Keratinocyte (primary cell): ENCODE measurements at regions not wholly inside any gene's neighbourhood (a gene's known extent, or its start where the extent isn't known, plus 50 kb on each side); places are given as distances from the start of the nearest gene placed in this dataset.

ENCODE experiments used
- DNase-seq: peaks from one replicate; pipeline ENCODE4 v3.0.0-alpha.2; 2011; ENCODE audit warnings: low read depth, missing footprints, low spot score
- FAIRE-seq: peaks from 2 replicates; lab custom pipeline; 2011; peaks lifted over from hg19 to GRCh38; lab: Jason Lieb, UNC
- H2AFZ ChIP-seq: 2 replicates; pipeline ENCODE4 v1.6.0; 2012; ENCODE audit warnings: low read length, control low read depth, inconsistent platforms; ENCODE audit not compliant: control insufficient read depth
- H3K27ac ChIP-seq: 2 replicates; pipeline ENCODE4 v1.5.1; 2011; ENCODE audit warnings: low read length; ENCODE audit not compliant: control insufficient read depth, insufficient read depth
- H3K27me3 ChIP-seq: 3 replicates; pipeline ENCODE4 v1.6.0; 2011; ENCODE audit warnings: low read length; ENCODE audit not compliant: control insufficient read depth, insufficient read depth; ENCODE audit errors: extremely low read depth
- H3K36me3 ChIP-seq, 2 experiments: 2 replicates in 1 of 2; 3 replicates in 1 of 2; pipeline ENCODE4 v1.5.1; 2011; ENCODE audit warnings: low read length in 2 of 2, mild to moderate bottlenecking in 1 of 2; ENCODE audit not compliant: control insufficient read depth in 2 of 2, insufficient read depth in 2 of 2; ENCODE audit errors: extremely low read depth in 1 of 2
- H3K4me1 ChIP-seq: 3 replicates; pipeline ENCODE4 v1.5.1; 2011; ENCODE audit warnings: low read length; ENCODE audit not compliant: control insufficient read depth, insufficient read depth; ENCODE audit errors: extremely low read depth
- H3K4me2 ChIP-seq: 3 replicates; pipeline ENCODE4 v1.6.0; 2011; ENCODE audit warnings: low read depth, low read length; ENCODE audit not compliant: control insufficient read depth, insufficient read depth; ENCODE audit errors: extremely low read depth
- H3K4me3 ChIP-seq, 3 experiments: fragments of 200-600 bp in 1 of 3; sonication (generic) in 1 of 3; 2 replicates in 2 of 3; 3 replicates in 1 of 3; pipeline ENCODE4 v1.5.1; 2011 to 2016; ENCODE audit warnings: low read length in 3 of 3, mild to moderate bottlenecking in 3 of 3, control low read depth in 2 of 3, inconsistent platforms in 1 of 3, low read depth in 1 of 3, mixed read lengths in 1 of 3, mixed run types in 1 of 3, moderate library complexity in 1 of 3; ENCODE audit not compliant: control insufficient read depth in 2 of 3, insufficient read depth in 2 of 3; ENCODE audit errors: extremely low read depth in 1 of 3
- H3K79me2 ChIP-seq: 2 replicates; pipeline ENCODE4 v1.6.0; 2012; ENCODE audit warnings: low read length; ENCODE audit not compliant: control insufficient read depth, insufficient read depth
- H3K9ac ChIP-seq: 3 replicates; pipeline ENCODE4 v1.6.0; 2011; ENCODE audit warnings: low read length; ENCODE audit not compliant: control insufficient read depth, insufficient read depth; ENCODE audit errors: extremely low read depth
- H3K9me1 ChIP-seq: 3 replicates; pipeline ENCODE4 v1.6.0; 2011; ENCODE audit warnings: low read length; ENCODE audit not compliant: control insufficient read depth, insufficient read depth; ENCODE audit errors: extremely low read depth
- H3K9me3 ChIP-seq: 2 replicates; pipeline ENCODE4 v1.5.1; 2012; ENCODE audit warnings: low read depth, low read length; ENCODE audit not compliant: control insufficient read depth
- H4K20me1 ChIP-seq: 3 replicates; pipeline ENCODE4 v1.6.0; 2011; ENCODE audit warnings: low read length; ENCODE audit not compliant: control insufficient read depth, insufficient read depth; ENCODE audit errors: extremely low read depth
- CTCF ChIP-seq, 3 experiments: IDR thresholded peaks in 1 of 3; conservative IDR thresholded peaks in 1 of 3; optimal IDR thresholded peaks in 1 of 3; 2 replicates in 2 of 3; 3 replicates in 1 of 3; pipeline versions ENCODE3 to v1.5.1; 2011; ENCODE audit warnings: low read length in 3 of 3, mild to moderate bottlenecking in 3 of 3, moderate library complexity in 2 of 3, control low read depth in 1 of 3, inconsistent platforms in 1 of 3; ENCODE audit not compliant: insufficient read depth in 2 of 3; ENCODE audit errors: extremely low read depth in 1 of 3
- EZH2 ChIP-seq: IDR thresholded peaks from one replicate; pipeline ENCODE4 v1.6.1; 2012; ENCODE audit warnings: inconsistent platforms, mild to moderate bottlenecking, low read length, moderate library complexity
- dilution Hi-C: fragments of 300-500 bp; cut with MboI; formaldehyde crosslinking; loops from one replicate; pipeline ENCODE4 v1.7.0; 2020; ENCODE audit warnings: low sequenced_read_pairs; ENCODE audit not compliant: extremely low pct_ligation_motif_present

- H3K4me3 ChIP-seq = no peak overlapping the region
- no peak overlapping the region for H2AFZ ChIP-seq
- no peaks in the 10 kb centered on the region for H3K4me1 ChIP-seq
- H3K9me3 ChIP-seq = no peaks in the 10 kb centered on the region
- DNase-seq (no peak), FAIRE-seq (no peak)
- H3K9me1 ChIP-seq = no peaks in the 10 kb centered on the region
- no peaks in the 10 kb centered on the region for H3K36me3 ChIP-seq
- H4K20me1 ChIP-seq = no peaks in the 10 kb centered on the region
- H3K27ac ChIP-seq = no peak overlapping the region
- H3K27me3 ChIP-seq = no peaks in the 10 kb centered on the region
- TF ChIP-seq CTCF (optimal IDR thresholded peaks at IDR 0.05 in 1 of 3, IDR thresholded peaks at IDR 0.05 in 1 of 3, conservative IDR thresholded peaks at IDR 0.05 in 1 of 3; ENCODE audit: extremely low read depth in 1 of 3, insufficient read depth in 2 of 3, low read length in 3 of 3) (no peak), EZH2 (no peak)
- H3K79me2 ChIP-seq = no peaks in the 10 kb centered on the region
- no peak overlapping the region for H3K9ac ChIP-seq
- dilution Hi-C loops = no loop called here
- H3K4me2 ChIP-seq = no peak overlapping the region
Measured at GRCh38 chr21:22277341-22277740, 1279.1 kb downstream of the NCAM2 start.

DNA sequence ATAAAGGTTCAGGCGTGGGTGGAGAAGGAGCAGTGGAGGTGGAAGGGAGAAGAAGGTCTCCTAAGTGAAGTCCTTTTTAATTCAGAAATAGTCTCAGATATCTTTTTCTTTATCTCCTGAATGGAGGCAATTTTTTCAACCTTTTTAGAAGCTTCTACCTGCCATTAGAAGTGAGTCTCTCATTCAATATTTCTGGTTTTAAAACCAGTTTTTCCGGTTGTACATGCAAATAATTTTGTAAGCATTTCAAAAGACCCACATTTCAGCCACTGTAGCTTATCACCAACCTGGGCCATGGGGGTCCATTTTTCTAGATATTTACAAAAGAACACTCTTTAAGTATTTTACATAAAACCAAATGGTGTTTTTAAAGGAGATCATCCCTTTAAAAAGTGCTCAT, 1280.2 kb downstream of the NCAM2 start:
- H2AFZ ChIP-seq = no peak overlapping the region
- H3K9me3 ChIP-seq = no peaks in the 10 kb centered on the region
- no peaks in the 10 kb centered on the region for H3K9me1 ChIP-seq
- no peak overlapping the region for H3K9ac ChIP-seq
- no peaks in the 10 kb centered on the region for H3K36me3 ChIP-seq
- FAIRE-seq (no peak), DNase-seq (no peak)
- no peak overlapping the region for H3K4me3 ChIP-seq
- no peaks in the 10 kb centered on the region for H3K4me1 ChIP-seq
- H3K79me2 ChIP-seq = no peaks in the 10 kb centered on the region
- H4K20me1 ChIP-seq = no peaks in the 10 kb centered on the region
- H3K27ac ChIP-seq = no peak overlapping the region
- TF ChIP-seq CTCF (optimal IDR thresholded peaks at IDR 0.05 in 1 of 3, IDR thresholded peaks at IDR 0.05 in 1 of 3, conservative IDR thresholded peaks at IDR 0.05 in 1 of 3; ENCODE audit: extremely low read depth in 1 of 3, insufficient read depth in 2 of 3, low read length in 3 of 3) = no peak
- TF ChIP-seq EZH2 = no peak
- H3K27me3 ChIP-seq = no peaks in the 10 kb centered on the region
- no peak overlapping the region for H3K4me2 ChIP-seq
- dilution Hi-C loops = no loop called here
